GM12878 (cell line): ENCODE measurements at regions not wholly inside any gene's neighbourhood (a gene's known extent, or its start where the extent isn't known, plus 50 kb on each side); places are given as distances from the start of the nearest gene placed in this dataset.

Experiments
- ATAC-seq: fragments of 200-7000 bp; cut with Tn5 transposase; 3 replicates; pipeline ENCODE4 v1.9.1; 2020; ENCODE audit warnings: mild to moderate bottlenecking, moderate library complexity
- BruUV-seq: library from RNA; stranded (reverse); fragments of 400-500 nt; replicated peaks from 2 replicates; lab custom pipeline; 2021; lab: Mats Ljungman, UMichigan
- CTCF ChIA-PET: fragments of 300-600 bp; sonication (Branson Sonifier 250); formaldehyde crosslinking; extraction: SDS; loops from one replicate; lab custom pipeline; 2021; ENCODE audit warnings: inconsistent platforms; lab: Yijun Ruan, JAX
- POLR2A ChIA-PET: fragments of 350-600 bp; formaldehyde crosslinking; extraction: SDS; loops from one replicate; lab custom pipeline; 2021; ENCODE audit warnings: inconsistent platforms; lab: Charles Lee
- RAD21 ChIA-PET: fragments of 300-600 bp; sonication (Branson Sonifier 250); formaldehyde crosslinking; loops from one replicate; lab custom pipeline; 2023; ENCODE audit warnings: antibody characterized with exemption; ENCODE audit not compliant: unreplicated experiment; lab: Charles Lee
- SMC1A ChIA-PET: fragments of 300-600 bp; sonication (Branson Sonifier 250); formaldehyde crosslinking; loops from one replicate; lab custom pipeline; 2023; ENCODE audit not compliant: unreplicated experiment, uncharacterized antibody; lab: Charles Lee
- DNase-seq: peaks from one replicate; pipeline ENCODE4 v3.0.0-alpha.2; 2011; ENCODE audit warnings: low read depth, low spot score
- FAIRE-seq: peaks from 3 replicates; lab custom pipeline; 2011; peaks lifted over from hg19 to GRCh38; lab: Jason Lieb, UNC
- H2AFZ ChIP-seq: 2 replicates; pipeline ENCODE4 v1.6.0; 2011; ENCODE audit warnings: low read depth, low read length, control low read depth; ENCODE audit not compliant: control insufficient read depth
- H3K27ac ChIP-seq: 2 replicates; pipeline ENCODE4 v1.5.1; 2011; ENCODE audit warnings: control low read depth; ENCODE audit not compliant: control insufficient read depth, insufficient read depth
- H3K27me3 ChIP-seq, 2 experiments: replicated peaks in 1 of 2; 2 replicates each; pipeline versions ENCODE4 v1.6.0 to v1.6.1; 2011; ENCODE audit warnings: low read length in 1 of 2; ENCODE audit not compliant: control insufficient read depth in 2 of 2, insufficient read depth in 2 of 2
- H3K36me3 ChIP-seq, 2 experiments: 2 replicates each; pipeline ENCODE4 v1.5.1; 2011; ENCODE audit warnings: low read length in 1 of 2; ENCODE audit not compliant: control insufficient read depth in 2 of 2, insufficient read depth in 2 of 2
- H3K4me1 ChIP-seq: 2 replicates; pipeline ENCODE4 v1.6.1; 2011; ENCODE audit warnings: mild to moderate bottlenecking, low read length, moderate library complexity, mixed read lengths; ENCODE audit not compliant: control insufficient read depth, insufficient read depth
- H3K4me2 ChIP-seq: 2 replicates; pipeline ENCODE4 v1.6.0; 2011; ENCODE audit warnings: control low read depth; ENCODE audit not compliant: control insufficient read depth, insufficient read depth
- H3K4me3 ChIP-seq: fragments of 200-600 bp; sonication (generic); 2 replicates; pipeline ENCODE4 v1.5.1; 2016
- H3K79me2 ChIP-seq: 2 replicates; pipeline ENCODE4 v1.6.0; 2011; ENCODE audit warnings: low read length; ENCODE audit not compliant: control insufficient read depth, insufficient read depth
- H3K9ac ChIP-seq: 2 replicates; pipeline ENCODE4 v1.8.0; 2011; ENCODE audit warnings: low read length, control low read depth, mixed read lengths; ENCODE audit not compliant: control insufficient read depth, insufficient read depth
- H3K9me3 ChIP-seq: replicated peaks from 3 replicates; pipeline ENCODE4 v1.5.1; 2011; ENCODE audit warnings: mild to moderate bottlenecking, low read length; ENCODE audit not compliant: control insufficient read depth, insufficient read depth
- H4K20me1 ChIP-seq: 2 replicates; pipeline ENCODE4 v1.6.0; 2011; ENCODE audit not compliant: control insufficient read depth, insufficient read depth
- BACH1 ChIP-seq: fragments of 450-650 bp; IDR thresholded peaks from 2 replicates; pipeline ENCODE4 v1.6.1; 2017; ENCODE audit warnings: mild to moderate bottlenecking, borderline replicate concordance
- JUNB ChIP-seq: IDR thresholded peaks from 2 replicates; pipeline ENCODE4 v1.6.1; 2016; ENCODE audit warnings: antibody characterized with exemption, mild to moderate bottlenecking
- SREBF2 ChIP-seq: IDR thresholded peaks from 2 replicates; pipeline ENCODE4 v1.6.1; 2012; ENCODE audit warnings: mild to moderate bottlenecking, low read length
- WGBS: methylation state at CpG from one replicate; pipeline ENCODE4 v1.1.6; 2016; ENCODE audit warnings: low lambda C conversion rate; ENCODE audit not compliant: insufficient replicate concordance, insufficient coverage; ENCODE audit errors: missing lambda C conversion rate; 5-methylcytosine and 5-hydroxymethylcytosine counted together
- in situ Hi-C: fragments of 300-500 bp; cut with MboI; formaldehyde crosslinking; loops from 9 replicates; pipeline ENCODE4 v1.14.3; 2018; ENCODE audit warnings: mixed read lengths
- intact Hi-C: fragments of 100-400 bp; cut with micrococcal nuclease; formaldehyde crosslinking; loops from one replicate; pipeline ENCODE4 v1.14.2; 2022; ENCODE audit not compliant: unreplicated experiment

GRCh38 chr15:59952960-59953359, 51.2 kb upstream of the FOXB1 start:
- DNase-seq, result no peak
- no TSS peak for BruUV-seq
- ChIA-PET RAD21 (no interaction called here), POLR2A (no interaction called here), SMC1A (no interaction called here), CTCF (no interaction called here)
- Histone ChIP-seq H3K27ac (no peak overlapping the region), H3K9me3 (no peaks in the 10 kb centered on the region), H3K4me1 (no peaks in the 10 kb centered on the region), H3K4me3 (no peak overlapping the region), H3K4me2 (no peak overlapping the region), H3K36me3 (no peaks in the 10 kb centered on the region), H3K27me3 (no peaks in the 10 kb centered on the region), H3K9ac (no peak overlapping the region), H3K79me2 (no peaks in the 10 kb centered on the region), H4K20me1 (no peaks in the 10 kb centered on the region), H2AFZ (no peak overlapping the region)
- intact Hi-C loops (no loop called here), in situ Hi-C loops (no loop called here)
- no peak for TF ChIP-seq JUNB
- TF ChIP-seq SREBF2, result no peak
- no peak for ATAC-seq
- FAIRE-seq, result no peak

- ChIA-PET SMC1A (no interaction called here), RAD21 (no interaction called here), CTCF (interaction anchor here (0.9 kb wide), 1 partner anchor 394 kb away, joined by 3 read pairs; no protein-coding TSS in a partner anchor), POLR2A (no interaction called here)
- DNase-seq (no peak), FAIRE-seq (no peak), ATAC-seq (no peak)
- Histone ChIP-seq H3K4me1 (no peaks in the 10 kb centered on the region), H4K20me1 (no peaks in the 10 kb centered on the region), H3K9me3 (no peaks in the 10 kb centered on the region), H3K4me3 (no peak overlapping the region), H3K36me3 (no peaks in the 10 kb centered on the region), H3K9ac (no peak overlapping the region), H3K27me3 (no peaks in the 10 kb centered on the region; a peak in 1 of 4 replicates), H2AFZ (no peak overlapping the region), H3K27ac (no peak overlapping the region), H3K79me2 (no peaks in the 10 kb centered on the region), H3K4me2 (no peak overlapping the region)
- no TSS peak for BruUV-seq
- TF ChIP-seq BACH1, result no peak
- in situ Hi-C loops (no loop called here), intact Hi-C loops (no loop called here)
- WGBS, result 32% methylated on average over 4 of the region's 4 CpGs
These were observed 53.3 kb upstream of the FOXB1 start for GRCh38 chr15:59950603-59951388.
